DOHH2 (cell line): ENCODE measurements at regions not wholly inside any gene's neighbourhood (a gene's known extent, or its start where the extent isn't known, plus 50 kb on each side); places are given as distances from the start of the nearest gene placed in this dataset.

Experiments
- CTCF ChIP-seq: fragments of 200-600 bp; sonication (generic); IDR thresholded peaks from one replicate; pipeline ENCODE4 v1.5.1; 2014; ENCODE audit warnings: antibody characterized with exemption, mild to moderate bottlenecking, low read depth, low read length; ENCODE audit not compliant: poor library complexity, severe bottlenecking
- EZH2phosphoT487 ChIP-seq: fragments of 200-600 bp; sonication (generic); IDR thresholded peaks from 2 replicates; pipeline ENCODE4 v1.6.1; 2017; ENCODE audit warnings: borderline replicate concordance, mild to moderate bottlenecking, antibody characterized with exemption, low read length, moderate library complexity, mixed read lengths

GRCh38 chr17:79232957-79233356, 158.3 kb downstream of the ENGASE start:
- TF ChIP-seq CTCF: no peak
- TF ChIP-seq EZH2phosphoT487: no peak
